A549 (cell line): ENCODE measurements at regions not wholly inside any gene's neighbourhood (a gene's known extent, or its start where the extent isn't known, plus 50 kb on each side); places are given as distances from the start of the nearest gene placed in this dataset.

ENCODE experiments used
- CEBPB ChIP-seq, 2 experiments: fragments of >200 bp in 1 of 2; sonication (Bioruptor Twin) in 1 of 2; formaldehyde crosslinking in 1 of 2; IDR thresholded peaks; 2 replicates each; pipeline ENCODE4 v1.6.1; 2012 to 2016
- CTCF ChIP-seq: fragments of >200 bp; sonication (Bioruptor Twin); formaldehyde crosslinking; IDR thresholded peaks from 3 replicates; pipeline ENCODE4 v1.5.1; 2016
- HDAC2 ChIP-seq: fragments of 200-600 bp; sonication (generic); IDR thresholded peaks from 2 replicates; pipeline ENCODE4 v1.6.1; 2016
- HEYL ChIP-seq: fragments of 250-450 bp; sonication (Bioruptor Pico); IDR thresholded peaks from 2 replicates; pipeline ENCODE4 v1.8.0; 2021; ENCODE audit warnings: mild to moderate bottlenecking, moderate library complexity

- no peak for TF ChIP-seq CTCF
- no peak for TF ChIP-seq HDAC2
- no peak for TF ChIP-seq HEYL
- no peak for TF ChIP-seq CEBPB (IDR thresholded peaks at IDR 0.05)
These were observed 74.7 kb upstream of the MYT1L start for GRCh38 chr2:2405780-2406179.
